ENCODE measurements at regions not wholly inside any gene's neighbourhood (a gene's known extent, or its start where the extent isn't known, plus 50 kb on each side); places are given as distances from the start of the nearest gene placed in this dataset.

GRCh38 chr14:31965735-31966598, 111.1 kb upstream of the ARHGAP5 start:
- no peak for DNase-seq (ENCODE audit: low read depth in 2 of 2)

GRCh38 chr14:31966896-31967668, 110.0 kb upstream of the ARHGAP5 start:
- no peak for DNase-seq (ENCODE audit: low read depth in 2 of 2)

- DNase-seq (ENCODE audit: low read depth in 2 of 2) = no peak
Observed at GRCh38 chr14:31967669-31967975, 109.5 kb upstream of the ARHGAP5 start.

GRCh38 chr14:31968107-31968810, 108.8 kb upstream of the ARHGAP5 start:
- no peak for DNase-seq (ENCODE audit: low read depth in 2 of 2)

GRCh38 chr14:31968956-31969698, 108.0 kb upstream of the ARHGAP5 start:
- DNase-seq (ENCODE audit: low read depth in 2 of 2) = no peak

GRCh38 chr14:31969699-31970240, 107.3 kb upstream of the ARHGAP5 start:
- DNase-seq (ENCODE audit: low read depth in 2 of 2) = no peak

GRCh38 chr14:31970744-31971143, 106.4 kb upstream of the ARHGAP5 start:
- DNase-seq (ENCODE audit: low read depth in 2 of 2) = no peak

- no peak for DNase-seq (ENCODE audit: low read depth in 2 of 2)
Observed at GRCh38 chr14:31971612-31972011, 105.5 kb upstream of the ARHGAP5 start.

GRCh38 chr14:31977001-31977556, 100.0 kb upstream of the ARHGAP5 start:
- DNase-seq (ENCODE audit: low read depth in 2 of 2) = no peak

GRCh38 chr14:31978423-31978822, 98.7 kb upstream of the ARHGAP5 start:
- no peak for DNase-seq (ENCODE audit: low read depth in 2 of 2)

GRCh38 chr14:31982642-31983041, 94.5 kb upstream of the ARHGAP5 start:
- no peak for DNase-seq (ENCODE audit: low read depth in 2 of 2)

GRCh38 chr14:31986405-31986804, 90.7 kb upstream of the ARHGAP5 start:
- no peak for DNase-seq (ENCODE audit: low read depth in 2 of 2)

- DNase-seq (ENCODE audit: low read depth in 2 of 2) = no peak
Observed at GRCh38 chr14:31987721-31988120, 89.4 kb upstream of the ARHGAP5 start.

GRCh38 chr14:31988244-31988643, 88.9 kb upstream of the ARHGAP5 start:
- DNase-seq (ENCODE audit: low read depth in 2 of 2) = no peak

GRCh38 chr14:31990183-31990857, 86.8 kb upstream of the ARHGAP5 start:
- no peak for DNase-seq (ENCODE audit: low read depth in 2 of 2)

GRCh38 chr14:31990926-31991572, 86.1 kb upstream of the ARHGAP5 start:
- no peak for DNase-seq (ENCODE audit: low read depth in 2 of 2)

- DNase-seq (ENCODE audit: low read depth in 2 of 2) = no peak
Observed at GRCh38 chr14:31992011-31992447, 85.1 kb upstream of the ARHGAP5 start.

- DNase-seq (ENCODE audit: low read depth in 2 of 2) = no peak
Observed at GRCh38 chr14:31993521-31993951, 83.6 kb upstream of the ARHGAP5 start.

GRCh38 chr14:31994391-31995033, 82.6 kb upstream of the ARHGAP5 start:
- no peak for DNase-seq (ENCODE audit: low read depth in 2 of 2)
